ENCODE measurements at regions not wholly inside any gene's neighbourhood (a gene's known extent, or its start where the extent isn't known, plus 50 kb on each side); places are given as distances from the start of the nearest gene placed in this dataset.

DNA sequence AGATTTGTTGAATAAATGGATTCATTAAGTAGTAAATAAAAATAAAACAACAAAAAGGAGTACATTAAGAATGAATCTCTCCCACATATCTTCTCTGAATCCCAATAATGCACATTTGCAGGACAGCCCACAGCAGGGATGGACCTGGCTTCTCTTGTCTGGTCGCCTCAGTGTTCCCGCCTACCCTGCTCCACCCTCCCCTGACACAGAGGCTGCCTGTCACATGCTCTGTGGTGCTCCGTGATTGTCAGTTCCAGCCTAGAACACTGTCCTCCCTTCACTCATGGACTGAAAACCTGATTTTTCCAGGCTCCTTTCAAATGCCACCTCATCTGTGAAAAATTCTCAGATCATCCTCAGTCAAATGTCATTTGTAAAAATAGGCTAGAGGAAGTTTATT is 94.5 kb upstream of the GPR12 start:
- TF ChIP-seq, protein P1, sequence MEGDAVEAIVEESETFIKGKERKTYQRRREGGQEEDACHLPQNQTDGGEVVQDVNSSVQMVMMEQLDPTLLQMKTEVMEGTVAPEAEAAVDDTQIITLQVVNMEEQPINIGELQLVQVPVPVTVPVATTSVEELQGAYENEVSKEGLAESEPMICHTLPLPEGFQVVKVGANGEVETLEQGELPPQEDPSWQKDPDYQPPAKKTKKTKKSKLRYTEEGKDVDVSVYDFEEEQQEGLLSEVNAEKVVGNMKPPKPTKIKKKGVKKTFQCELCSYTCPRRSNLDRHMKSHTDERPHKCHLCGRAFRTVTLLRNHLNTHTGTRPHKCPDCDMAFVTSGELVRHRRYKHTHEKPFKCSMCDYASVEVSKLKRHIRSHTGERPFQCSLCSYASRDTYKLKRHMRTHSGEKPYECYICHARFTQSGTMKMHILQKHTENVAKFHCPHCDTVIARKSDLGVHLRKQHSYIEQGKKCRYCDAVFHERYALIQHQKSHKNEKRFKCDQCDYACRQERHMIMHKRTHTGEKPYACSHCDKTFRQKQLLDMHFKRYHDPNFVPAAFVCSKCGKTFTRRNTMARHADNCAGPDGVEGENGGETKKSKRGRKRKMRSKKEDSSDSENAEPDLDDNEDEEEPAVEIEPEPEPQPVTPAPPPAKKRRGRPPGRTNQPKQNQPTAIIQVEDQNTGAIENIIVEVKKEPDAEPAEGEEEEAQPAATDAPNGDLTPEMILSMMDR (conservative IDR thresholded peaks at IDR 0.05; ENCODE audit: low read depth, low read length) = no peak
- no peak for TF ChIP-seq EZH2 (IDR thresholded peaks at IDR 0.05; ENCODE audit: borderline replicate concordance, low read depth, low read length, poor library complexity, severe bottlenecking)
